ENCODE measurements at regions not wholly inside any gene's neighbourhood (a gene's known extent, or its start where the extent isn't known, plus 50 kb on each side); places are given as distances from the start of the nearest gene placed in this dataset.

DNA sequence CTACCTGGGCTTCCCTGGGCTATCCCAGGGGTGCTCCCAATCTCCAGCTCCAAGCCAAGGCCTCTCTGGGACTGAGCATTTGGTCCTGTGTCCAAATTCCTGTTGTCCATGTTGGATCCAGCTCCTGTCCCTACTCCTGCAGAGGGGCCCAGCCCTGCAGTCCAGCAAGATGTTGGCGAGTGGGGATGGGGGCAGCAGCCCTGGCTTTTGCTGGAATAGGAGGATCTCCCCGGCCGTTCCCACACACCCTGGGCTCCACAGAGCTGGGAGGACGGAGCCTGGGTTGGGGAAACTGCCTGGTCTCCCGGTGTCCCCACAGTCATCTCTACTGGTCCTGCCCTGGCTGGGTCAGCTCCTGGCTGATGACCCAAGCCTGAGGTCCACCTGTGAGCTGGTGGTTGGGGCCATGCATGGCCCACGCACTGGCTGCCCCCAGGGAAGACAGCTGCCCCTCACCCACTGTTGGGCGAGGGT is 219.6 kb upstream of the C14orf180 start:
- TF ChIP-seq HDGF (IDR thresholded peaks at IDR 0.05; ENCODE audit: borderline replicate concordance) (no peak), TARDBP (IDR thresholded peaks at IDR 0.05) (no peak)

All from HEK293T (cell line).